ENCODE measurements at regions not wholly inside any gene's neighbourhood (a gene's known extent, or its start where the extent isn't known, plus 50 kb on each side); places are given as distances from the start of the nearest gene placed in this dataset.

DNA sequence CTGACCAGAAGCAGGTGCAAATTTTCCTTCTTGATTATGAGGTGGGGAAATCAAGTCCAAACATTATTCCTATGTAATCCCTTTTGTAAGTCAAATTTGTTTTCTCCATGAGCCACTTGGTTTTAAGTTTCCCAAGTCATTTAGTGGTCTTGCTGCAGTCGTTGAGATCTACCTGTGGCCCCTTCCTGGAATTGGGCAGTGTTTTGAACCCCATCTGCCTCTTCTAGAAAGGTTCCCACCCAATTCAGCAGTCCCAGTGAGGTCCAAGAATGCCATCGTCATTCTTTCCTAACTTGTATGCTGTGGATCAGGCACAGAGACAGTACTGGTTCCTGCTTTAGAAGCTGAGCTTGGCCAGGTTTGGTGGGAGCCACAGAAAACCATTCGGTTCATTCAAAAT lies 77.8 kb upstream of the GNAZ start:
- no peak for TF ChIP-seq POLR2A (IDR thresholded peaks at IDR 0.05)
- no peak for TF ChIP-seq POLR2AphosphoS5 (IDR thresholded peaks at IDR 0.05)
- no peak for TF ChIP-seq CTCF (IDR thresholded peaks at IDR 0.05 in 8 of 11, conservative IDR thresholded peaks at IDR 0.05 in 3 of 11)
- 76 to 78% (median 77%) methylated on average over 3 of the region's 3 CpGs for WGBS, 5 donors
- Histone ChIP-seq H3K36me3 (no peaks in the 10 kb centered on the region), H3K27me3 (replicated peaks in 1 of 7) (peaks cover 0 to 8% (median 0%) of the 10 kb centered on the region in 7 donors), H3K9me3 (peaks cover 10 to 22% (median 20%) of the 10 kb centered on the region in 8 donors), H3K4me3 (no peak overlapping the region), H3K4me1 (no peaks in the 10 kb centered on the region), H3K27ac (no peak overlapping the region)
- intact Hi-C loops (cut with DNase I; ENCODE audit: low total_unique reads): no loop called here
- no peak for DNase-seq

GRCh38 chr22:22993184-22993583 lies 77.1 kb upstream of the GNAZ start:
- H3K36me3 ChIP-seq: no peaks in the 10 kb centered on the region
- DNase-seq: no peak
- TF ChIP-seq POLR2A (IDR thresholded peaks at IDR 0.05): no peak
- TF ChIP-seq CTCF (IDR thresholded peaks at IDR 0.05 in 8 of 11, conservative IDR thresholded peaks at IDR 0.05 in 3 of 11): no peak
- TF ChIP-seq POLR2AphosphoS5 (IDR thresholded peaks at IDR 0.05): no peak
- no peak overlapping the region for H3K4me3 ChIP-seq
- WGBS, 5 donors: 77 to 92% (median 85%) methylated on average over 5 of the region's 5 CpGs
- intact Hi-C loops (cut with DNase I; ENCODE audit: low total_unique reads): no loop called here
- peaks cover 13 to 29% (median 27%) of the 10 kb centered on the region in 8 donors for H3K9me3 ChIP-seq
- peaks cover 0 to 8% (median 0%) of the 10 kb centered on the region in 7 donors for H3K27me3 ChIP-seq (replicated peaks in 1 of 7)
- H3K27ac ChIP-seq: no peak overlapping the region
- no peaks in the 10 kb centered on the region for H3K4me1 ChIP-seq

DNA sequence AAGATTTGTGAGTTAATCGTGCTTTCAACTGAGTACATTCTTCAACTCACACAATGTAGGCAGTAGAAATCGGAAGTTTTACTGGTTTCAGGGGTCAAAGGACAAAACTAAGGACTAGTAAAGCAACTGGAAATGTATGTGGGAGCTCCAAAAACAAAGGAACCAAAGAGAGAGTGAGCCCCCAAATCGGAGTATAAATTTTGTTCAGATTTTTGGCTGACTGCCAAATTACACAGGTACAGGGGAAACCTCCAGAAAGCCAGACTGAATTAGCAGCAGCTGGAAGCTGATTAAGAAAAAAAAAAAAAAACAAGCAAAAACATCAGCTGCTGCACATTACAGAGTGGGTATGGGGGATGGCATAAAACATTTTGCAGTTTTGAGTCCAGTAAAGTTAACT lies 75.2 kb upstream of the GNAZ start:
- Histone ChIP-seq H3K9me3 (peaks cover 13 to 40% (median 35%) of the 10 kb centered on the region in 8 donors), H3K4me1 (no peaks in the 10 kb centered on the region), H3K36me3 (no peaks in the 10 kb centered on the region), H3K27me3 (replicated peaks in 1 of 7) (peaks cover 0 to 5% (median 0%) of the 10 kb centered on the region in 7 donors), H3K27ac (no peak overlapping the region), H3K4me3 (no peak overlapping the region)
- DNase-seq: no peak
- TF ChIP-seq POLR2AphosphoS5 (IDR thresholded peaks at IDR 0.05): no peak
- no peak for TF ChIP-seq POLR2A (IDR thresholded peaks at IDR 0.05)
- no peak for TF ChIP-seq CTCF (IDR thresholded peaks at IDR 0.05 in 8 of 11, conservative IDR thresholded peaks at IDR 0.05 in 3 of 11)
- intact Hi-C loops (cut with DNase I; ENCODE audit: low total_unique reads): no loop called here
- WGBS, 5 donors: 62 to 71% (median 65%) methylated on average over 3 of the region's 3 CpGs

DNA sequence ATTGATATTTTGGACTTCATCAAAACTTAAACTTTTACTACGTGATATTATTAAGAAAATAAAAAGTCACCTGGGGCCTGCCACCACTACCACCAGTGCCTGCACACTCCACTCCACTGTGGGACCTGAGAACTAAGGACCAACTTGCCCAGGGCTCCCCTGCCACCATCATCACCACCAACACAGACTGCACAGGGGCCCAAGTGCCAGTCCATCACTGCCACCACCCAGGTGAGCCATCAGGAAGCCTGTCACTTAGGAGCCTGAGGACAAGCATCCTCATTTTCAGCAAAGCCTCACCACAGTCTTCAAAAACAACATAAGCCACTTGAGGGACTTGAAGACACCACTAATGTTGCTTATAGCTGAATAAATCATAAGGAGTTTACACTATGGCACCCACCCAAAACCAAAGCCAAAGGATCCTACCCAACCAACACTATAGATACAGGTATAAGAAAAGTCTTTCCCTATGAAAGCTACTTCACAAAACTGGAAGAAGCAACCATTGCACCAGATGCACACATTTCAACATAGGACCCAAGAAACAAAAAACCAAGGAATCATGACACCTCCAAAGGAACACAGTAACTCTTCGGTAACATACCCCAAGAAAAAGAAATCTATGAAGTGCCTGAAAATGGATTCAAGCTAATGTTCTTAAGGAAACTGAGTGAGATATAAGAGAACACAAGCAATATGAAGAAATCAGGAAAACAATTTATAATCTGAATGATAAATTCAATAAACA lies 73.6 kb upstream of the GNAZ start:
- no peak for DNase-seq
- peaks cover 0 to 3% (median 0%) of the 10 kb centered on the region in 6 donors for H3K4me1 ChIP-seq
- TF ChIP-seq POLR2AphosphoS5 (IDR thresholded peaks at IDR 0.05) (no peak), CTCF (IDR thresholded peaks at IDR 0.05 in 8 of 11, conservative IDR thresholded peaks at IDR 0.05 in 3 of 11) (no peak), POLR2A (IDR thresholded peaks at IDR 0.05) (no peak)
- H3K27ac ChIP-seq: no peak overlapping the region
- intact Hi-C loops (cut with DNase I; ENCODE audit: low total_unique reads): no loop called here
- H3K27me3 ChIP-seq (replicated peaks in 1 of 7): peaks cover 0 to 4% (median 0%) of the 10 kb centered on the region in 7 donors
- H3K9me3 ChIP-seq: peaks cover 13 to 47% (median 35%) of the 10 kb centered on the region in 8 donors
- 82 to 96% (median 91%) methylated on average over 2 of the region's 2 CpGs for WGBS, 5 donors
- no peaks in the 10 kb centered on the region for H3K36me3 ChIP-seq
- H3K4me3 ChIP-seq: no peak overlapping the region
